Liver (tissue), 8 donors: ENCODE measurements at regions not wholly inside any gene's neighbourhood (a gene's known extent, or its start where the extent isn't known, plus 50 kb on each side); places are given as distances from the start of the nearest gene placed in this dataset.
"Not testable (repeated sequence)": the region's sequence is repeated elsewhere in the genome, so short reads cannot be mapped to it uniquely, and the experiment has no call there.

Experiments
- DNase-seq: peaks from one replicate; pipeline ENCODE4 v3.0.0-alpha.2; 2017; ENCODE audit warnings: low spot score
- H3K27ac ChIP-seq, 2 donors: one replicate each; pipeline ENCODE4 v1.7.0; 2013; ENCODE audit warnings: inconsistent platforms in 2 of 2, low read length in 2 of 2, control low read depth in 1 of 2, low read depth in 1 of 2, mild to moderate bottlenecking in 1 of 2
- H3K27me3 ChIP-seq, 4 donors: one replicate each; pipeline versions ENCODE4 v1.6.1 to v1.7.0; 2013; ENCODE audit warnings: low read length in 3 of 4, inconsistent platforms in 1 of 4, mild to moderate bottlenecking in 1 of 4, moderate library complexity in 1 of 4; ENCODE audit not compliant: control insufficient read depth in 4 of 4, insufficient read depth in 4 of 4
- H3K36me3 ChIP-seq, 4 donors: one replicate each; pipeline versions ENCODE4 v1.6.1 to v1.7.0; 2013; ENCODE audit warnings: low read length in 3 of 4, mild to moderate bottlenecking in 3 of 4, low read depth in 1 of 4, moderate library complexity in 1 of 4; ENCODE audit not compliant: control insufficient read depth in 4 of 4, insufficient read depth in 3 of 4
- H3K4me1 ChIP-seq, 4 donors: one replicate each; pipeline versions ENCODE4 v1.6.1 to v1.7.0; 2013; ENCODE audit warnings: low read length in 3 of 4, mild to moderate bottlenecking in 3 of 4, moderate library complexity in 1 of 4; ENCODE audit not compliant: control insufficient read depth in 4 of 4, insufficient read depth in 4 of 4
- H3K4me3 ChIP-seq, 3 donors: one replicate each; pipeline versions ENCODE4 v1.6.1 to v1.7.0; 2013; ENCODE audit warnings: low read length in 3 of 3, control low read depth in 1 of 3, low read depth in 1 of 3, mild to moderate bottlenecking in 1 of 3
- H3K9ac ChIP-seq, 2 donors: one replicate each; pipeline ENCODE4 v1.7.0; 2013; ENCODE audit warnings: low read length in 2 of 2, mild to moderate bottlenecking in 2 of 2, moderate library complexity in 2 of 2, control low read depth in 1 of 2, low read depth in 1 of 2
- H3K9me3 ChIP-seq, 4 donors: one replicate each; pipeline versions ENCODE4 v1.6.1 to v1.7.0; 2013; ENCODE audit warnings: low read length in 3 of 4; ENCODE audit not compliant: control insufficient read depth in 4 of 4
- ATF3 ChIP-seq: IDR thresholded peaks from 2 replicates; pipeline ENCODE4 v1.6.1; 2016; ENCODE audit warnings: antibody characterized with exemption
- CTCF ChIP-seq: fragments of 150-350 bp; IDR thresholded peaks from 2 replicates; pipeline ENCODE4 v1.5.1; 2017; ENCODE audit warnings: improper control_type of control experiment, low read depth, low read length; ENCODE audit not compliant: missing input control
- EGR1 ChIP-seq, 2 donors: IDR thresholded peaks; 2 replicates each; pipeline ENCODE4 v1.6.1; 2016 to 2018; ENCODE audit warnings: antibody characterized with exemption in 2 of 2, low read depth in 2 of 2
- FOXA1 ChIP-seq: IDR thresholded peaks from 2 replicates; pipeline ENCODE4 v1.6.1; 2016; ENCODE audit warnings: antibody characterized with exemption
- FOXA2 ChIP-seq: IDR thresholded peaks from 2 replicates; pipeline ENCODE4 v1.6.1; 2016; ENCODE audit warnings: antibody characterized with exemption
- GABPA ChIP-seq, 2 donors: IDR thresholded peaks in 1 of 2; conservative IDR thresholded peaks in 1 of 2; 2 replicates each; pipeline ENCODE4 v1.6.1; 2016; ENCODE audit warnings: antibody characterized with exemption in 2 of 2, mild to moderate bottlenecking in 1 of 2, moderate library complexity in 1 of 2
- HNF4A ChIP-seq, 2 donors: conservative IDR thresholded peaks; 2 replicates each; pipeline ENCODE4 v1.6.1; 2016; ENCODE audit warnings: antibody characterized with exemption in 2 of 2, mild to moderate bottlenecking in 2 of 2
- HNF4G ChIP-seq: IDR thresholded peaks from 2 replicates; pipeline ENCODE4 v1.6.1; 2016; ENCODE audit warnings: antibody characterized with exemption
- JUND ChIP-seq, 2 donors: IDR thresholded peaks; 2 replicates each; pipeline ENCODE4 v1.6.1; 2016; ENCODE audit warnings: antibody characterized with exemption in 2 of 2
- MAX ChIP-seq: IDR thresholded peaks from 2 replicates; pipeline ENCODE4 v1.6.1; 2016; ENCODE audit warnings: antibody characterized with exemption
- NR2F2 ChIP-seq: IDR thresholded peaks from 2 replicates; pipeline ENCODE4 v1.6.1; 2016; ENCODE audit warnings: antibody characterized with exemption
- RAD21 ChIP-seq, 2 donors: IDR thresholded peaks; 2 replicates each; pipeline ENCODE4 v1.6.1; 2016; ENCODE audit warnings: antibody characterized with exemption in 2 of 2, mild to moderate bottlenecking in 2 of 2
- REST ChIP-seq: IDR thresholded peaks from 2 replicates; pipeline ENCODE4 v1.6.1; 2016; ENCODE audit warnings: antibody characterized with exemption, mild to moderate bottlenecking
- RXRA ChIP-seq, 2 donors: IDR thresholded peaks; 2 replicates each; pipeline ENCODE4 v1.6.1; 2017 to 2018; ENCODE audit warnings: antibody characterized with exemption in 2 of 2, mild to moderate bottlenecking in 1 of 2
- SP1 ChIP-seq: IDR thresholded peaks from 2 replicates; pipeline ENCODE4 v1.6.1; 2018; ENCODE audit warnings: antibody characterized with exemption, mild to moderate bottlenecking
- TAF1 ChIP-seq: conservative IDR thresholded peaks from 2 replicates; pipeline ENCODE4 v1.6.1; 2016; ENCODE audit warnings: antibody characterized with exemption, mild to moderate bottlenecking
- ZBTB33 ChIP-seq: IDR thresholded peaks from 2 replicates; pipeline ENCODE4 v1.6.1; 2016; ENCODE audit warnings: antibody characterized with exemption
- WGBS: extraction: QIAGEN DNeasy Blood & Tissue Kit; methylation state at CpG from one replicate; pipeline ENCODE4 v1.1.7; 2013; 5-methylcytosine and 5-hydroxymethylcytosine counted together
- donor health status: healthy.
- donor health status: healthy.
- donor health status: healthy.
- donor health status: healthy.
- donor health status: healthy.

GRCh38 chr5:30436691-30437090 is 756.8 kb upstream of the CDH6 start (continued):
- TF ChIP-seq ZBTB33: no peak
- TF ChIP-seq RAD21 (IDR thresholded peaks at IDR 0.05): no peak
- no peak for TF ChIP-seq HNF4A (conservative IDR thresholded peaks at IDR 0.05)

GRCh38 chr5:30428866-30429407 is 764.5 kb upstream of the CDH6 start:
- H3K27ac ChIP-seq, H3K9ac ChIP-seq, H3K27me3 ChIP-seq, DNase-seq, H3K4me3 ChIP-seq, H3K4me1 ChIP-seq, H3K36me3 ChIP-seq, H3K9me3 ChIP-seq: not testable (repeated sequence)
- 82% methylated on average over 20 of the region's 20 CpGs for WGBS

- Histone ChIP-seq H3K9ac (no peak overlapping the region), H3K27ac (no peak overlapping the region), H3K4me3 (no peak overlapping the region), H3K9me3 (no peaks in the 10 kb centered on the region), H3K36me3 (peaks cover 0 to 1% (median 0%) of the 10 kb centered on the region in 4 donors), H3K27me3 (no peaks in the 10 kb centered on the region), H3K4me1 (no peaks in the 10 kb centered on the region)
- WGBS: 81% methylated on average over 2 of the region's 2 CpGs
- TF ChIP-seq HNF4G (no peak), SP1 (no peak), GABPA (IDR thresholded peaks at IDR 0.05 in 1 of 2, conservative IDR thresholded peaks at IDR 0.05 in 1 of 2) (no peak), RXRA (IDR thresholded peaks at IDR 0.05) (no peak), NR2F2 (no peak), MAX (no peak), RAD21 (IDR thresholded peaks at IDR 0.05) (no peak), FOXA1 (no peak), CTCF (no peak), TAF1 (no peak), JUND (IDR thresholded peaks at IDR 0.05) (no peak), HNF4A (conservative IDR thresholded peaks at IDR 0.05) (no peak), EGR1 (IDR thresholded peaks at IDR 0.05; ENCODE audit: low read depth in 2 of 2) (no peak), ZBTB33 (no peak), ATF3 (no peak), FOXA2 (no peak), REST (no peak)
- DNase-seq: no peak
Observed at GRCh38 chr5:30414078-30414477, 779.4 kb upstream of the CDH6 start.
